Gastroesophageal sphincter (tissue), 3 donors: ENCODE measurements at regions not wholly inside any gene's neighbourhood (a gene's known extent, or its start where the extent isn't known, plus 50 kb on each side); places are given as distances from the start of the nearest gene placed in this dataset.

Experiments
- CTCF ChIP-seq, 4 experiments: fragments of 200-600 bp in 2 of 4; fragments of 450-650 bp in 2 of 4; sonication (generic) in 1 of 4; IDR thresholded peaks; one replicate each; pipeline ENCODE4 v1.5.1; 2017 to 2019; ENCODE audit warnings: antibody characterized with exemption in 4 of 4, mild to moderate bottlenecking in 2 of 4, moderate library complexity in 2 of 4
- EP300 ChIP-seq: sonication (generic); formaldehyde crosslinking; IDR thresholded peaks from one replicate; pipeline ENCODE4 v1.6.1; 2017; ENCODE audit warnings: antibody characterized with exemption, mild to moderate bottlenecking
- POLR2A ChIP-seq, 2 donors: fragments of 450-650 bp; IDR thresholded peaks; one replicate each; pipeline ENCODE4 v1.6.1; 2017; ENCODE audit warnings: antibody characterized with exemption in 2 of 2, mild to moderate bottlenecking in 2 of 2, moderate library complexity in 1 of 2
- POLR2AphosphoS5 ChIP-seq: sonication (generic); formaldehyde crosslinking; IDR thresholded peaks from one replicate; pipeline ENCODE4 v1.6.1; 2017; ENCODE audit warnings: antibody characterized with exemption

DNA sequence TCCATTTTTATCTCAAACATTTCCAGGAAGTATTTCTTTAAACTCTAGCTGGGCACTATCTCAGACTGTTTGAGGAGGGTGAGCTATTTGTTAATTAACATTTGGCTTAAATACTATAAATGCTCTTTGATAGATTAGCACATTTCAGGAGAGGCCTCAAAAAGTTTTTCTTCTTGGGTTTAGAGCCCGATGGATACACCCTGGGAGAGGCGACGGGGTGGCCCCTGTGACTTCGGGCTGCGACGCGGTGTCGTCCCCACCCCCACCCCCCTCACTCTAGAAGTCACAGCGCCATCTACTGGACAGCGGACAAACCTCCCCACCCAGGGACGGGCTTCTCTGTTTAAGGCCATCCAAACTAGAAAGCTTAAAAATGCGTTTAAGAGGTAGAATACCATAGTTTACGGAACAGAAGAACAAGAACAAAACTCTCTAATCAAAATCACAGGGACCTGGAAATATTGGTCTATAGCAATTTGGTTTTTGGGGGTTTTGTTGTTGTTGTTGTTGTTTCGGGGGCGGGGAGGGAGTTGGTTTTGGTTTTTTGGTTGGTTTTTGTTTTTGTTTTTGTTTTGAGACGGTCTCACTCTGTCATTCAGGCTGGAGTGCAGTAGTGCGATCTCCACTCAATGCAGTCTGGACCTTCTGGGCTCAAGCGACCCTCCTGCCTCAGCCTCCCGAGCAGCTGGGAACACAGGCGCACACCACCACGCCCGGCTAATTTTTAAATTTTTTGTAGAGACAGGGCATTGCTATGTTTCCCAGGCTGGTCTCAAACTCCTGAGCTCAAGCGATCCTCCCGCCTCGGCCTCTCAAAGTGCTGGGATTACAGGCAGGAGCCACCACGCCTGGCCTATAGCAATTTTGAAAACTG is 254.4 kb downstream of the C16orf95 start:
- peak; percentile 42 to 83 (median 59) for TF ChIP-seq CTCF (IDR thresholded peaks at IDR 0.05)
- no peak for TF ChIP-seq POLR2AphosphoS5
- TF ChIP-seq POLR2A (IDR thresholded peaks at IDR 0.05): no peak
- no peak for TF ChIP-seq EP300
